H9 (cell line): ENCODE measurements at regions not wholly inside any gene's neighbourhood (a gene's known extent, or its start where the extent isn't known, plus 50 kb on each side); places are given as distances from the start of the nearest gene placed in this dataset.

Experiments used
- DNase-seq: peaks from one replicate; pipeline ENCODE4 v3.0.0-alpha.2; 2017
- H2AFZ ChIP-seq: one replicate; pipeline ENCODE4 v1.6.1; 2013; ENCODE audit warnings: mild to moderate bottlenecking, low read length, control low read depth, moderate library complexity
- H2AK5ac ChIP-seq: 2 replicates; pipeline ENCODE4 v1.6.1; 2013; ENCODE audit warnings: low read length, control low read depth, mixed read lengths; ENCODE audit not compliant: insufficient read length
- H2BK120ac ChIP-seq: one replicate; pipeline ENCODE4 v1.6.1; 2013; ENCODE audit warnings: low read depth, mild to moderate bottlenecking, low read length, control low read depth, inconsistent platforms; ENCODE audit not compliant: poor library complexity, severe bottlenecking
- H2BK12ac ChIP-seq: 2 replicates; pipeline ENCODE4 v1.6.1; 2013; ENCODE audit warnings: low read length, control low read depth, mixed read lengths, low read depth; ENCODE audit not compliant: insufficient read length
- H2BK15ac ChIP-seq: 2 replicates; pipeline ENCODE4 v1.6.1; 2013; ENCODE audit warnings: low read depth, low read length, control low read depth
- H2BK20ac ChIP-seq: one replicate; pipeline ENCODE4 v1.6.1; 2013; ENCODE audit warnings: low read depth, mild to moderate bottlenecking, low read length, control low read depth, inconsistent platforms; ENCODE audit not compliant: poor library complexity, severe bottlenecking
- H2BK5ac ChIP-seq: 2 replicates; pipeline ENCODE4 v1.6.1; 2013; ENCODE audit warnings: low read length, control low read depth, mixed read lengths; ENCODE audit not compliant: insufficient read length
- H3K14ac ChIP-seq: 2 replicates; pipeline ENCODE4 v1.6.1; 2013; ENCODE audit warnings: low read length, control low read depth; ENCODE audit not compliant: insufficient read depth
- H3K18ac ChIP-seq: 2 replicates; pipeline ENCODE4 v1.6.1; 2013; ENCODE audit warnings: low read depth, mild to moderate bottlenecking, mixed read lengths, low read length, control low read depth; ENCODE audit not compliant: insufficient read length
- H3K23ac ChIP-seq: 2 replicates; pipeline ENCODE4 v1.6.1; 2013; ENCODE audit warnings: low read length, control low read depth, mixed read lengths, low read depth; ENCODE audit not compliant: insufficient read length
- H3K23me2 ChIP-seq: 2 replicates; pipeline ENCODE4 v1.6.1; 2013; ENCODE audit warnings: low read depth, mild to moderate bottlenecking, mixed read lengths, low read length, control low read depth; ENCODE audit not compliant: insufficient read length, poor library complexity, severe bottlenecking
- H3K27ac ChIP-seq: 2 replicates; pipeline ENCODE4 v1.5.1; 2013; ENCODE audit warnings: low read length, control low read depth, mixed read lengths, low read depth; ENCODE audit not compliant: insufficient read length
- H3K27me3 ChIP-seq: 2 replicates; pipeline ENCODE4 v1.6.1; 2013; ENCODE audit warnings: low read length, control low read depth, inconsistent platforms; ENCODE audit not compliant: insufficient read depth
- H3K4ac ChIP-seq: 2 replicates; pipeline ENCODE4 v1.6.1; 2013; ENCODE audit warnings: low read depth, mild to moderate bottlenecking, control low read depth, inconsistent platforms, low read length, moderate library complexity
- H3K4me1 ChIP-seq: 2 replicates; pipeline ENCODE4 v1.6.1; 2013; ENCODE audit warnings: low read length, control low read depth, inconsistent platforms; ENCODE audit not compliant: insufficient read depth
- H3K4me2 ChIP-seq: 2 replicates; pipeline ENCODE4 v1.6.1; 2013; ENCODE audit warnings: low read length, control low read depth, mixed read lengths; ENCODE audit not compliant: insufficient read length, insufficient read depth
- H3K56ac ChIP-seq: 2 replicates; pipeline ENCODE4 v1.6.1; 2013; ENCODE audit warnings: low read depth, mild to moderate bottlenecking, mixed read lengths, low read length, control low read depth; ENCODE audit not compliant: insufficient read length
- H3K79me1 ChIP-seq: 2 replicates; pipeline ENCODE4 v1.6.1; 2013; ENCODE audit warnings: low read depth, mild to moderate bottlenecking, moderate library complexity, low read length, control low read depth, inconsistent platforms; ENCODE audit not compliant: insufficient read depth, poor library complexity, severe bottlenecking
- H3K79me2 ChIP-seq: 2 replicates; pipeline ENCODE4 v1.6.1; 2013; ENCODE audit warnings: low read length, control low read depth, inconsistent platforms; ENCODE audit not compliant: insufficient read depth
- H3K9ac ChIP-seq: 2 replicates; pipeline ENCODE4 v1.6.1; 2013; ENCODE audit warnings: low read length, control low read depth, mixed read lengths; ENCODE audit not compliant: insufficient read length; ENCODE audit errors: extremely low read depth
- H3K9me3 ChIP-seq: one replicate; pipeline ENCODE4 v1.6.1; 2013; ENCODE audit warnings: low read depth, low read length, inconsistent platforms; ENCODE audit not compliant: control insufficient read depth
- H3T11ph ChIP-seq: one replicate; pipeline ENCODE4 v1.6.1; 2013; ENCODE audit warnings: mild to moderate bottlenecking, low read length, control low read depth, inconsistent platforms
- H4K20me1 ChIP-seq: one replicate; pipeline ENCODE4 v1.6.1; 2013; ENCODE audit not compliant: control insufficient read depth, insufficient read length, insufficient read depth
- H4K5ac ChIP-seq: 2 replicates; pipeline ENCODE4 v1.6.1; 2013; ENCODE audit warnings: low read depth, mild to moderate bottlenecking, mixed read lengths, low read length, control low read depth; ENCODE audit not compliant: insufficient read length
- H4K8ac ChIP-seq: replicated peaks from 2 replicates; pipeline ENCODE4 v1.6.1; 2013; ENCODE audit warnings: low read length, control low read depth, mixed read lengths, low read depth; ENCODE audit not compliant: insufficient read length
- H4K91ac ChIP-seq: 2 replicates; pipeline ENCODE4 v1.6.1; 2013; ENCODE audit warnings: low read depth, mild to moderate bottlenecking, moderate library complexity, mixed read lengths, low read length, control low read depth; ENCODE audit not compliant: insufficient read length
- H3K27ac Mint-ChIP-seq, 3 experiments: 2 replicates in 2 of 3; 3 replicates in 1 of 3; pipeline ENCODE4 v1.8.0; 2020 to 2021; ENCODE audit warnings: mixed read lengths in 3 of 3, mild to moderate bottlenecking in 1 of 3, moderate library complexity in 1 of 3
- H3K27me3 Mint-ChIP-seq: 2 replicates; pipeline ENCODE4 v1.8.0; 2021; ENCODE audit warnings: low read depth, mild to moderate bottlenecking, moderate library complexity, mixed read lengths
- H3K36me3 Mint-ChIP-seq, 3 experiments: 2 replicates in 2 of 3; 3 replicates in 1 of 3; pipeline ENCODE4 v1.8.0; 2020 to 2021; ENCODE audit warnings: low read depth in 3 of 3, mixed read lengths in 3 of 3; ENCODE audit not compliant: insufficient read depth in 1 of 3
- H3K4me1 Mint-ChIP-seq, 2 experiments: 2 replicates each; pipeline ENCODE4 v1.8.0; 2020; ENCODE audit warnings: mixed read lengths in 2 of 2
- H3K4me3 Mint-ChIP-seq, 2 experiments: 2 replicates in 1 of 2; 3 replicates in 1 of 2; pipeline ENCODE4 v1.8.0; 2020 to 2021; ENCODE audit warnings: mild to moderate bottlenecking in 2 of 2, mixed read lengths in 2 of 2, moderate library complexity in 1 of 2
- H3K9me3 Mint-ChIP-seq, 2 experiments: 2 replicates in 1 of 2; 3 replicates in 1 of 2; pipeline ENCODE4 v1.8.0; 2020; ENCODE audit warnings: mild to moderate bottlenecking in 2 of 2, mixed read lengths in 2 of 2, moderate library complexity in 1 of 2
- CTCF ChIP-seq: fragments of 200-600 bp; sonication (generic); conservative IDR thresholded peaks from 3 replicates; pipeline ENCODE4 v1.8.0; 2021; ENCODE audit warnings: antibody characterized with exemption, mild to moderate bottlenecking
- WGBS: extraction: QIAGEN DNeasy Blood & Tissue Kit; methylation state at CpG from one replicate; pipeline ENCODE4 v1.1.7; 2013; ENCODE audit warnings: missing lambda C conversion rate, low lambda C conversion rate, mixed read lengths; ENCODE audit not compliant: insufficient read length; ENCODE audit errors: extremely low coverage; 5-methylcytosine and 5-hydroxymethylcytosine counted together

- Histone ChIP-seq H3K56ac (no peak overlapping the region), H2BK120ac (no peak overlapping the region), H2AFZ (no peak overlapping the region), H3K23ac (no peak overlapping the region), H3K4me1 (no peaks in the 10 kb centered on the region), H2AK5ac (no peak overlapping the region), H3T11ph (no peak overlapping the region), H2BK15ac (no peak overlapping the region), H3K79me2 (no peaks in the 10 kb centered on the region), H3K4ac (no peak overlapping the region), H3K27ac (no peak overlapping the region), H3K23me2 (no peaks in the 10 kb centered on the region), H4K5ac (no peak overlapping the region), H3K27me3 (no peaks in the 10 kb centered on the region), H2BK12ac (no peak overlapping the region), H3K14ac (no peak overlapping the region), H3K4me2 (no peak overlapping the region), H2BK5ac (no peak overlapping the region), H3K9ac (no peak overlapping the region), H3K79me1 (no peaks in the 10 kb centered on the region), H4K91ac (no peak overlapping the region), H2BK20ac (no peak overlapping the region), H4K8ac (no peak overlapping the region), H4K20me1 (no peaks in the 10 kb centered on the region), H3K18ac (no peak overlapping the region), H3K9me3 (no peaks in the 10 kb centered on the region)
- peak overlapping the region; percentile 34 to 92 (median 59); a peak in 4 of 7 replicates for H3K27ac Mint-ChIP-seq
- TF ChIP-seq CTCF: peak; percentile 35; the same call in 1 of the 3 replicates
- H3K27me3 Mint-ChIP-seq: peaks cover 21% of the 10 kb centered on the region
- no peak overlapping the region for H3K4me3 Mint-ChIP-seq
- DNase-seq: peak; percentile 42
- H3K4me1 Mint-ChIP-seq: peaks cover 27 to 35% of the 10 kb centered on the region in 2 experiments
- WGBS: no CpG with 5 or more reads among the region's 5 CpGs
- H3K9me3 Mint-ChIP-seq: peaks cover 17 to 18% of the 10 kb centered on the region in 2 experiments
- H3K36me3 Mint-ChIP-seq: peaks cover 6 to 15% (median 7%) of the 10 kb centered on the region in 3 experiments
Measured at GRCh38 chr16:25575363-25575762, 116.4 kb upstream of the HS3ST4 start.
